ENCODE measurements at regions not wholly inside any gene's neighbourhood (a gene's known extent, or its start where the extent isn't known, plus 50 kb on each side); places are given as distances from the start of the nearest gene placed in this dataset.
"Not testable (repeated sequence)": the region's sequence is repeated elsewhere in the genome, so short reads cannot be mapped to it uniquely, and the experiment has no call there.

- not testable (repeated sequence) for DNase-seq (ENCODE audit: low read depth in 2 of 3, low spot score in 1 of 3)
Observed at GRCh38 chr10:46095943-46096342, 49.9 kb upstream of the MSMB start.

GRCh38 chr10:46096446-46096845, 50.4 kb upstream of the MSMB start:
- no peak for DNase-seq (ENCODE audit: low read depth in 2 of 3, low spot score in 1 of 3)

GRCh38 chr10:46096909-46097575, 51.0 kb upstream of the MSMB start:
- DNase-seq (ENCODE audit: low read depth in 2 of 3, low spot score in 1 of 3): no peak

- DNase-seq (ENCODE audit: low read depth in 2 of 3, low spot score in 1 of 3): no peak
Observed at GRCh38 chr10:46097576-46098317, 51.7 kb upstream of the MSMB start.

- DNase-seq (ENCODE audit: low read depth in 2 of 3, low spot score in 1 of 3): no peak
Observed at GRCh38 chr10:46098386-46098785, 52.3 kb upstream of the MSMB start.

- DNase-seq (ENCODE audit: low read depth in 2 of 3, low spot score in 1 of 3): not testable (repeated sequence)
Observed at GRCh38 chr10:46098925-46099324, 52.9 kb upstream of the MSMB start.

GRCh38 chr10:46104071-46104585, 58.1 kb upstream of the MSMB start:
- DNase-seq (ENCODE audit: low read depth in 2 of 3, low spot score in 1 of 3): no peak

GRCh38 chr10:46105416-46105815, 59.3 kb upstream of the MSMB start:
- not testable (repeated sequence) for DNase-seq (ENCODE audit: low read depth in 2 of 3, low spot score in 1 of 3)

GRCh38 chr10:46105856-46106409, 59.9 kb upstream of the MSMB start:
- DNase-seq (ENCODE audit: low read depth in 2 of 3, low spot score in 1 of 3): not testable (repeated sequence)

GRCh38 chr10:46106410-46107255, 60.6 kb upstream of the MSMB start:
- peak in 1 of 3 donors; percentile 54 for DNase-seq (ENCODE audit: low read depth in 2 of 3, low spot score in 1 of 3)

- DNase-seq (ENCODE audit: low read depth in 2 of 3, low spot score in 1 of 3): not testable (repeated sequence)
Observed at GRCh38 chr10:46108158-46108499, 62.1 kb upstream of the MSMB start.

GRCh38 chr10:46154271-46154670, 108.2 kb upstream of the MSMB start:
- DNase-seq (ENCODE audit: low read depth in 2 of 3, low spot score in 1 of 3): not testable (repeated sequence)

GRCh38 chr10:46154683-46155082, 108.6 kb upstream of the MSMB start:
- not testable (repeated sequence) for DNase-seq (ENCODE audit: low read depth in 2 of 3, low spot score in 1 of 3)

GRCh38 chr10:46156866-46157265, 110.8 kb upstream of the MSMB start:
- not testable (repeated sequence) for DNase-seq (ENCODE audit: low read depth in 2 of 3, low spot score in 1 of 3)

- no peak for DNase-seq (ENCODE audit: low read depth in 2 of 3, low spot score in 1 of 3)
Observed at GRCh38 chr10:46169736-46170135, 117.1 kb upstream of the ANTXRL start.

GRCh38 chr10:46170789-46171188, 116.0 kb upstream of the ANTXRL start:
- no peak for DNase-seq (ENCODE audit: low read depth in 2 of 3, low spot score in 1 of 3)

- no peak for DNase-seq (ENCODE audit: low read depth in 2 of 3, low spot score in 1 of 3)
Observed at GRCh38 chr10:46171661-46172060, 115.1 kb upstream of the ANTXRL start.

GRCh38 chr10:46175296-46175695, 111.5 kb upstream of the ANTXRL start:
- no peak for DNase-seq (ENCODE audit: low read depth in 2 of 3, low spot score in 1 of 3)

- DNase-seq (ENCODE audit: low read depth in 2 of 3, low spot score in 1 of 3): no peak
Observed at GRCh38 chr10:46175831-46176230, 111.0 kb upstream of the ANTXRL start.

GRCh38 chr10:46187431-46187830, 99.4 kb upstream of the ANTXRL start:
- not testable (repeated sequence) for DNase-seq (ENCODE audit: low read depth in 2 of 3, low spot score in 1 of 3)

GRCh38 chr10:46197050-46197449, 89.7 kb upstream of the ANTXRL start:
- DNase-seq (ENCODE audit: low read depth in 2 of 3, low spot score in 1 of 3): no peak
